GM18907 (cell line): ENCODE measurements at regions not wholly inside any gene's neighbourhood (a gene's known extent, or its start where the extent isn't known, plus 50 kb on each side); places are given as distances from the start of the nearest gene placed in this dataset.

Experiments
- ATAC-seq: cut with Tn5 transposase; IDR thresholded peaks from one replicate; pipeline ENCODE4 v1.9.1; 2021; ENCODE audit warnings: mild to moderate bottlenecking, moderate library complexity; ENCODE audit not compliant: unreplicated experiment

DNA sequence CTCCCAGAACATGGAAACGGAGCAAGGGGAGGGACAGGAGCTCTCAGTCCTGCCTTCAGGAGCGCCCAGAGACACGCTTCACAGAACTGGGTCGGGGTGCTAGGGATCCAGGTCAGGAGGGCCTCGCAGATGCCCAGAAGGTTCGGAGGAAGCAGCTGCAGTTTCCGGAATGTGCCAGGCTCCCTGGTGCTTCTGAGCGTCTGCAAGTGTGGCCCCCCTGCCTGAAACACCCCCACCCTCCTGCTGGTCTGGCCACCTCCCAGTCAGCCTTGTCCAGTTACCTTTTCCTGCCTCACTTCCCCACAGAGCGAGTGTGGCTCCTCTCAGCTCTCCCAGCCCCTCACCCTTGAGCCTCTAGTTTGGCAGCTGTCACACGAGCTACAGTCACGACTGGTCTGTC, 88.3 kb upstream of the TAF1B start:
- ATAC-seq = no peak

DNA sequence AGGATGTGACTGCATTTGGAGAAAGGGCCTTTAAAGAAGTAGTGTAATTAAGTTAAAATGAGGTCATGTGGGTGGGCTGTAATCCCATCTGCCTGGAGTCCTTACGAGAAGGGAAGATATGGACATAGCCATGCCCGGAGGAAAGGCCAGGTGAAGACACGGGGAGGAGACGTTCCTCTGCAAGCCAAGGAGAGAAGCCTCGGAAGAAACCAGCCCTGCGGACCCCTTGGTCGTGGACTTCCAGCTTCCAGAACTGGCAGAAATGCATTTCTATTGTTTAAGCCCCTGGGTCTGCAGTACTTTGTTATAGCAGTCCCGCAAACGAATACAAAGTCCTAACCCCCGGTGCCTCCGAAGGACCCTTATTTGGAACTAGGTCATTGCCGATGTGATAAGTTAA, 87.6 kb upstream of the TAF1B start:
- ATAC-seq = no peak

GRCh38 chr2:9756692-9757250, 86.5 kb upstream of the TAF1B start:
- no peak for ATAC-seq

DNA sequence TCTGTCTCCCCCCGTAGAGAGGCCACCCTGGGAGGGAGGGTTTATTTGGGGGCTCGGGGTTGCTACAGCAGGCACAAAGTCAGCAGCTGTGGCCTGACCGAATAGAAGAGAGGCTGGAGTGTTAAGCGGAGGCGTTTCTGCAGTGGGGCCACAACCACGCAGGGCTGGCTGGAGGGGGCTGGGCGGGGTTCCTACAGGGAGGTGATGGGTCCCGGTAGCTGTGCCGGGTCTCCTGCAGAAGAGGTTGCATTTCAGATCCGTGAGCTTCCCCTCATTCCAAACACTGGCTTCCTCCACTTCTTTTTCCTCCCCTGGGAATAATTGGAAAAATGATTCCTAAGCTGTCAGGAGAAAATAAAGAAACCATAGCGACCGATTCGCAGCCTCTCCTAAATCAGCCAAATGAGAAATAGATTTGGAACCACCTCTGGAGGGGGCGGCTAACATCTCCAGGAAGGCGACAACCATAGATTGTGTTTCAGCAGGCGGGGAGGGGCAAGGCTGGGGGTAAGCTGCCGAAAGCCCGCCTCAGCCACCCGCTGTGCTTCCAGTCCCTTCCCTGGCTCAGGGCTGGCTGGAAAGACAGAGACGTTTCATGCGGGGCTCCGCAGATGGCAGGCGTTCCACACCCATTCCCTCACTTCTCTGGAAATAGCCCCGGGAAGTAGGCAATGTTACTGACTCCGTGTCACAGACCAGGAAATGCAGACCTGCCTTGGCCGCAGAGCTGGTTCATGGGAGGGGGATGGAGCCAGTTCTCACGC, 85.6 kb upstream of the TAF1B start:
- no peak for ATAC-seq

DNA sequence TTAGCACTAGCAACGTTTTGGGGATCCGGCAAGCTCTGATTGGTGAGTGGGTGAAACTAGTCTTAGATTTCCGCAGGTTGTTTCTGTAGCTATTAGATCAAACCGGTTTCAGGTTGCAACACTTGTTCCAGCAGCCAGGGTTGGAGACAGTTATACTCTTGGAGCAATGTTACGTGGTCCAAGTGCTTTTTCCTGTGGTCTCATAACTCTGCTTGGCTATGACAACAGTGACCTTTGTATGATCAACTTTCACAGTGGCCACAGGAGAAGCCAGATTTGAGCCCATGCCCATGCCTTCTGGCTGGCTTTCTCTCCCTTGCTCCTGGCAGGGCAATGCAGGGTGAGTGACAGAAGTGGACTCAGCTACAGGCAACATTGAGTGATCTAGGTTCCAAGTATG, 84.5 kb upstream of the TAF1B start:
- ATAC-seq = no peak

DNA sequence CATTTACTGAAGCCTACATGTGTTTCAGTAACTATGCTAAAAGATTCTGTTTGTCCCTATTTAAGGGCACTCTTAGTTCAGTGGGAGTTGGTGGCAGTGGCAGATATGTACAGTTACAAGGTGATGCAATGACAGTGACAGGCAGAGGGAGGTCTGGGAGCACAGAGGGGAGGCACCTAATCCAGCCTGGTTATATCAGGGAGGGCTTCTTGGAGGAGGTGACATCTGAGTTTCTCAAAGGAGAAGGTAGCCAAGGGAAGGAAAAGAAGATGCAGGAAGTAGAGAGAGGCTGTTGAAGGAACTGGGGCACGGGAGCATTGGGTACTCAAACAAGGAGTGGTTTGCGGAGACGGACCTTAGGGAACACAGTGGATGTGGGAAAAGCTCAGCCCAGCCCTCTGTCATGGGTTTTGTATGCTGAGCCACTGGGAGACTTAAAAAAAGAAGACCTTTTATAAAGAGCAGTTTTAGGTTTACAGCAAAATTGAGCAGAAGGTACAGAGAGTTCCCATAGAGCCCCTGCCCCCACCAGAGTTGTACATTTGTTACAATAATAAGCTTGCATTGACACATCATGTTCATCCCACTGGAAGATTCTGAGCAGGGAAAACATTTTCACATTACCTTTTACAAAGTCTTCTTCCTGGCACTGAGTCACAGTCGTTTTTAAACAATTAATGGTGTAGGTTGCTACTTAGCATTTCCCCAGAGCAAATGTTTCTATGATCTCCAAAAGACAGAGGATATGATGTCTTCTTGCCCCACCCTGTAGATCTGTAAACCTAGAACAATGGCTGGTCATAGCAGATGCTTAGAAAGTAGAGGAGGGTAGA, 83.0 kb upstream of the TAF1B start:
- ATAC-seq = no peak

- no peak for ATAC-seq
Measured at GRCh38 chr2:9760902-9761228, 82.4 kb upstream of the TAF1B start.

DNA sequence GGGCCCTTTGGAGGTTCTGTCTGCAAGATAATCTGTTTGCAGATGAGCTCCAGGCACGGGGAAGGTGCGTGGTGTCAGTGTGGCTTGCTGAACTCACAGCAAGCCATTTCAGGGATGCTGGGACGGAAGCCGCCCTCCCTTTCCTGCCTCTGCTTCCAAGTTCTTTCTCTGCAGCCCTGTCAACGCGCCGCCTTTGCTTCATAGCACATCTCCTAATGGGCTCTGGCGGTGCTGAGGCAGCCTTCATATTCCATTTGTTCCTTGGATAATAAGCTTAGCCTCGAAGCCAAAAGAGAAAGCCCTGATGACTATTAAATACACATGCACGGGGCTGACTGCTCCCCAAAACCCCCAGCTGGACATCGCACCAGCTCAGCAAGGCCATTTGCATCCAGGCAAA, 81.7 kb upstream of the TAF1B start:
- ATAC-seq = no peak

- no peak for ATAC-seq
Measured at GRCh38 chr2:9762164-9762563, 81.1 kb upstream of the TAF1B start.

DNA sequence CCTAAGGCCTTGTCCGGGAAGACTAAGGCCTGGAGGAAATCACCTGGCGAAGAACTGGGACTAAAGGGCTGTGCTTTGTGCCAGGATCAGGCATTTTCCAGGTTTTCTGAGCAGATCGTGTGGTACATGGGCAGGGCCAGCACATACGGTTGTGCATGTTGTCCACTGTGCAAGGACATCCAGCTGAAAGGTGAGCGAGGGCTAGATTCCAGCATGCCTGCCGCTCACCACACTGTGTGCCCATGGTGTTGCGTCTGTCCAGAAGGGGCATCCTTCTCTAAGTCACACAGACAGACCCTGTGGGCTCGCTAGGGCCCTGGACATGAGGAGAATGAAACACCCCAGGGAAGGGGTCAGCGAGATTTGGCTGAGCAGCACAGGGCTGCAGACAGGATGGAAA, 80.3 kb upstream of the TAF1B start:
- no peak for ATAC-seq

DNA sequence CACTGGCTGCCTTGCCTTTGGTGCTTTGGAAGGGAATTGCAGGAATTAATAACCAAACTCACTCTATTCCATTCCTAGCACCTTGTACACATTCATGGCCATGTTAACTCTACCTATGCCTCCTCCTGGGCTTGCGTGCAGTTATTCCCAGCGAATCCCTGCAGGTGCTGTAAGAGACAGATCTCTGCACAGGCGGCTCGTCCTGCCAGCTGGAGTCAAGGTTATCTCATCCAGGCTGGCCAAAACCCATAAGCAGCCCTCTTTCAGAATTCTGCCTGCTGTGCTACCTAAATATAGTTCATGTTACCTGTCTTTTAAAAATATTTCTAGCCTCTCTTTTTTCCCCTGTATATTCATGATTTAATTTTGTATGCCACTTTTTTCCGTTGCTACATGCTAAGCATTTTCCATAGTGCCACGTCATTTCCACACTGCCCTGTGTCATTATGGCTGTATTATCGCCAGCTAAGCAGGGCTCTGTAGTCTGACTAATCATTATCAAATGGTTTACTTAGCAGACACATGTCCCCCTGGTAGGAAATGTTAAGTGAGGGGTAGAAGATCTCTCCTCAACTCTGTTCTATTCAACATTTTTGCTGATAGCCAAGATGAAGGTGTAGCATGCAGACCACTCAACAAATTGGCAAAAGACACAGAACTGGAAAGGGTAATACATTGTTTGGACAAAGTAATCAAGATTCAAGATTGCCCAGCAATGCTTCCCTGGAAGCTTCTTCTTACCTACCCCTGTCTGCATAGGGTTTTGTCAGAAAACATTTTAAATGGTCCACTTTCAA, 79.7 kb upstream of the TAF1B start:
- ATAC-seq = no peak

- no peak for ATAC-seq
Measured at GRCh38 chr2:9764153-9764778, 79.0 kb upstream of the TAF1B start.

- no peak for ATAC-seq
Measured at GRCh38 chr2:9765611-9766531, 77.4 kb upstream of the TAF1B start.

GRCh38 chr2:9767656-9768281, 75.5 kb upstream of the TAF1B start:
- no peak for ATAC-seq

DNA sequence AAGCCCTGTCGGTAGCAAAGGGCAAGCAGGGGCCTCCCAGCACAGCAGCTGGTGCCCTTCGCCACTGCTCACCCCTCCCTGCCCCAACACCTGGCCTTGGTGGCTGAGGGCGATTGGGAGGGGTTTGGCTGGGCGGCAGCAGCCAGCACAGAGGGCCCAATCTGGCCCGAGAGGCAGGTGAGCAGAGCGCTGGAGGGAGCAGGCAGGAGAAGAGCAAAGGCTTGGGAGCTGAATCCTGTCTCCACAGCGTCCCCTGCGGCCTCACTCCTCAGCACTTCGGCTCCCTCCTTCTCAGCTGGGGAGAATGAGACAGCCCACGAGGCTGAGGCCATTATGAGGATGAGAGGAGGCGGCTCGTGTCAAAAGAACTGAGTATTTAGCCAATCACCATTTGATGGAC, 74.9 kb upstream of the TAF1B start:
- no peak for ATAC-seq

DNA sequence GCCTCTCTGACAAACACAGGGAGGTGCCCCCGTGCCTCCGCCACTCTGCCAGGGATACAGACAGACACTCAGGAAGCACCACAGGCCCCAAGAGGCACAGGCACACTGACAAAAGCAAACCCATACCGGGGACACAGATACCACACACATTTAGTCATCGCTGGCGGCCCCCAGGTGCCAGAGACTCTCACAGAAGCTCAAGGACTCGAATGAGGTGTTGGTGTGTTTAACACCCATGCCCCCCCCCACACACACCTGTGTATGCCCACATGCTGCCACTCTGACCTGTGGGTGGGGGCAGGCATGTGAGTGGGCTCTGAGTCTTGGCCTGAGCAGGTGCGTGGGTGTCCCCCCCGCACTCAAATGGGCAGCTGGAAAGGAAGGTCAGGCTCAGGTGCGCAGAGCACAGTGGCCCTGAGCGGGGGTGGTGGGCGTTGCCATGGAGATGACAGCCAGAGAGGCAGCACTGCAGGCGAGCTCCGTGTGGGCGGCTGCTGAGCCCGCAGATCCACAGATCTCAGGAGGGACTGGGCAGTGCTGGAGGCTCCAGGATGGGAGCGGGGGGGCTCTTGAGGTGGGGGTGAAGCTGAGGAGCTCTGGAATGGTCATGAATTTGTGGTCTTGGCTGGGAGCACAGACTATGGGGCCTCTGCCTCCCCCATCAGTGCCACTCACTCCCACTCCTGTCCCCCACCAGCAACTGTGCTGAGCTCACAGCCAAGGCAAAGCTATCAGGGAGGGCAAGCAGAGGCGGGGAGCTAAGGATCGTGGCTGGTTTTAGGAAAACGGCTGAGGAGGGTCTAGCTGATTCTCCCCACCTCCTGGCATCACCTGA, 73.9 kb upstream of the TAF1B start:
- no peak for ATAC-seq

DNA sequence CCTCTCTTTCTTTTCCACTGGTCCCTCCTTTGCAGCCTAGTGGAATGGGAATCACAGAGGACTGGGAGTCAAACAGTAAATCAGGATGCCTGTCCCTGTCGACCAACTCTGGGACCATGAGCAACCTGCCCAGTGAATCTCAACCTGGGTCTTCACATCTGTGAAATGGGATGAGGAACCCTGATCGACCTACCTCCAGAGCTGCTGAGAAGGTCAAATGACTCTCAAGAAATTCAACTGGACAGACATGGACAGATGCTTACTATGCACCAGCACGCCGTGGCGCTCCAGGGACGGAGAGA, 73.3 kb upstream of the TAF1B start:
- ATAC-seq = no peak

DNA sequence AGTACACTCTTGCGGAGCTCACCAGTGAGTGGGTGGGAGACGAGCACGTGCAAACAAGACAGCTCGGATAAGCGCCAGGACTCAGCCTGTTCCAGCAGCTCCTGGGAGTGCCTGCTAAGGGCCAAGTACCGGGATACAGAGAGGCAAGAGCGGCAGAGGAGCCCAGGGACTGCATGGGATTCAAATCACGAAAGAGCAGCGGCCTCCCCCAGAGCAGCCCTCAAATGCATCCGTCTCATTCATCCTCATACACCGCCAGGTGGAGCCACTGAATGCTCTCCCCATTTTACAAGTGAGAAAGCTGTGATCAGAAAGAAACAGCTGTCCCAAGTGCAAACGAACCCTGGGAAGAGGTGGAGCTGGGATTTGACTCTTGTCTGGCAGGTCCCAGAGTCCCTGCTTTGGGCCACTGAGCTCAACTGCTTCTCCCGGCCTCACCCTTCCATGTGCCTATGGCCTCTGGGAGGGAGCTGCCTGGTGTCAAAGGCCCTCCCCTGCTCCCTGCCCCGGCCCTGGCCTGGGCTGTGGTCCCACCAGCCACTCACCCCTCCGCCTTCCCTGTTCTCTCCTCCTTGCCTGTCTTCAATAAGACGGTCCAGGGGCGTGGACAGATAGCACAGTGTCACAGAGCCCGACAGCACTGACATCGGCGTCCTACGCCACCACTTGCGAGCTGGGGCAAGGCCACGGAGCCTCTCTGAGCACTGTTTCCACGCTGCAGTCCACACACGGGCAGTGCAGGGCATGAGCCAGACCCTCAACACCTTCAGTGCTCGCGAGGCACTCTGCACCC, 72.8 kb upstream of the TAF1B start:
- ATAC-seq = no peak
